GM19452 (cell line): ENCODE measurements at regions not wholly inside any gene's neighbourhood (a gene's known extent, or its start where the extent isn't known, plus 50 kb on each side); places are given as distances from the start of the nearest gene placed in this dataset.
A peak's percentile ranks its signal among the peaks of the same experiment; 100 is the strongest.
"Not testable (repeated sequence)": the region's sequence is repeated elsewhere in the genome, so short reads cannot be mapped to it uniquely, and the experiment has no call there.

Experiments
- ATAC-seq: cut with Tn5 transposase; IDR thresholded peaks from one replicate; pipeline ENCODE4 v1.9.1; 2021; ENCODE audit not compliant: unreplicated experiment

DNA sequence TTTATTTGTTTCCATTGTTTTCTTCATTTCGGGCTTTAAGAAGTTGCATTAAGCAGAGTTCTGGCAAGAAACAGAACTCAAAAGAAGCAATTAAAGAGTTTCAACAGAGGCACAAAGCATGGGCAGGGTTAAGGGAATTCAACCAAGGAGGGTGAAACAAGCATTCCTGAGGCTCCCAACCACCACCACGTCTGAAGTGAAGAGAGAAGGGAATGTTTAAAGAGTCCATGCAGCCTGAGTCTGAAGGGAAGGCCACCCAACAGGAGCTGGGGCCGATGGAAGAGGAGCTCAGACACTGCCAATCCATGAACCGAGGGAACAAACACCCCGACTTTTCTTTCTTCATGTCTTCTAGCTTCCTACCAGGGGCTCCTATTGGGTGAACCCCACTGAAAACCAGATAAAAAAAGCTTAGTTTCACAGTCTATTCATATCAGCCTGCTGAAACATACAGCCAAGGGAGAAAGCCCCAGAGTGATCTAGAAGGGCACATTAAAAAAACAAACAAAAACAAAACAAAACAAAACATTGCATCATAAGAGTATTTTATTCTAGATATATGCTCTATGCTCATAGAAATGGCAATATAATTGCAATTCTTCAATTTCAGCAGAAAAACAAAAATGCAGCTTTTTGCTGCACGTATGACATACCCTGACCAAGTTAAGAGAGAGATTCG, 592.1 kb downstream of the TTLL7 start:
- ATAC-seq: not testable (repeated sequence)

DNA sequence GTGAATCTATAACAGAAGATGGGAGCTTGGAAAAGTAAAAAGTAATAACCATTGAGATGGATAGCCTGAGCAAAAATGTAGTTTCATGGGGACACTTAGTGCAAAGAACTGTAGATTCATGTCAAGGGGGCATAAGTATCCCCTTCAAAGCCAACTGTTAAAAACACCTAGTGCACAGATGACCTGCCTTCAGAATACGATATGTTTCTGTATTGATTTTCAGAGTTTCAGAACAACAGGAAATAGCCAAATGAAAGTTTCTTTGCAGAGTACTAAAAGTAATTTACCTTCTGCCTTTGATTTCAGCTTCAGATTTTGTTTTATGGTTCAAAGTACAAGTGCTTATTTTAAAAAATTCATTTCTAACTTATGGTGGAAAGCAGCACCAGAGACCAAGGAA, 593.1 kb downstream of the TTLL7 start:
- ATAC-seq: peak; percentile 53

DNA sequence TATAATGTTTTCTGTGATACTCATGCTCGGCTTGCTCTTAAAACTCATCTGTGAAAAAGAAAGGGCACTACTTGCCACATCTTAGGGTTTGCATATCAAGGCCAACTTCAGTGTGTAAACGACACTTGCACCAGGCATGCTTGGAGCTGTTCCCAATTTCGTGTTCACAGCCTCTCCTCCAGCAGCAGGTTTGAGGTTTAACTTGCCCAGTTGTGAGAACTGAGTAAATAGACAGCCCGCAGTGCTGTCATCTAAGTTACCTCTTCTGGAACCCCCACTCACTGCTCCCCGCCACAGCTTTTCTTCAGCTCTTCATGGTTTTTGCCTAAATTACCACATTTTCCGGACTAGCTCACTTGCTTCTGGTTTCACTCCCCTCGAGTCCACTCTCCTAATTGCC, 595.4 kb downstream of the TTLL7 start:
- not testable (repeated sequence) for ATAC-seq

DNA sequence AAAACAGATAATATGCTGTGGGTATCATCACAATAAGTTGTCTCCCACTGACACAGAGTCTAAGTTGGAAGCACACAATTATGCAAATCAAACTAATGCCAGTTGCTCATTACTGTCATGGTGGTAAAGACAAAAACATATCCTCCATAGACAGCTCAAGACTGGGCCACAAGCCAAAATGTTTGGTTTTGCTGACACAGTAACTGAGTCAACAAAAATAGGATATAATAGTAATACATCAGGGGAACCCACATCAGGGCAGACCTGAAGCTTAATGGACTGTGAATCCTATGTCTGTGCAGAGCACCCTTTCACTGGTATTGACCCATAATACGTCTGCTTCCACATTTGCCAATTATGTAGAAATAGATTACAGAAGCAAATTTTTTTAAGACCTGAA, 597.8 kb downstream of the TTLL7 start:
- not testable (repeated sequence) for ATAC-seq

DNA sequence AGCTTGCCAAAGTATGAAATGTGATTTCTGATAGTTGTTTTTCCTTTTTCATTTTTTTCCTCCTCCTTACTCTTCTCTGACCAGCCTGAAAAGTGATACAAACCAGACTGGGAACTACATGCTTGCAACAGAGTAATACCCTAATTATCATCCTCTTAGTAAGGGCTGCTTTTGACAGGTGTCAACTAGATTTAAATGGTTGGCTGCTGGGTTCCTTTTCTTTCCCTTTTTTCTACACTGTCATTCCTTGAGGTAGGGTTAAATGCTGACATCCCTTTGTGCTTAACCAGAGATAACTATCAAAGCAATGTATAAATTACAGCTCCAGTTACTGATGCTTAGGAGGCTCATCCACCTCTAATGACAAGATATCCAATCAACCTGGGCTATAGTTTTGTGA, 598.8 kb downstream of the TTLL7 start:
- ATAC-seq: not testable (repeated sequence)

DNA sequence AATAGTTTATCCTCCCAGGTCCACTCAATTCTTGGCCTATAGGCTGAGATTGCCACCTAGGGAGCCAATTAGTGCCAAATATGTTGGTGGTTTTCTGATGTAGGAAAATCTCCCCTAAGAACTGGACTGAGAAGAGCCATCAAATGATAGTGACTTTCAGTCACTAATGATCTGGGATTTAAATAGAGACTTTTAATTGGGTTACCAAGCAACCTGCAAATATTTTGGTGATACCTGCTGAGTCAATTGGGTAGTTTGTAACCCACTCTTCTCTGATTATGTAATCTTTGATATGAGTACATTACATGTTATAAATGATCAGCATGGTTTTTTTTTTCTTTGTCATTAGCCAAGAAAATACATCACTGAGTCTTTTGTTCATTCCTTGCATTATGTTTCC, 600.8 kb downstream of the TTLL7 start:
- ATAC-seq: not testable (repeated sequence)

DNA sequence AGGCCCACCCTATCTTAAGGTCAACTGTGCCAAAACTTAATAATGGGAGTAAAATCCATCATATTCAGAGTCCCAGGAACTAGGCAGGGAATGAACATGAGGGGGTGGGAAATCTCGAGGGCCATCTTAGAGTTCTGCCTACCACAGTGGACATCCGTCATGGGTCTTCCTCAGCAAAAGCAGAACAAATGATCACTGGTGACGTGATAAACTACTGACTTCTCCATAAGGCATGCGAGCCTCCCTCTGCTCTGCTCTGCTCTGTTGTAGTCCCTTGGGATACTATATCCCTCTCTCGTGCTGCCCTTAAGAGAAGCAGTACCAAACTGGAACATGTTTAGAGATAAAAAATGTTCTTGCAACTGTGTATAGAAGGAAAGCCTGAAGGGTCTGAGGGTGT, 603.8 kb downstream of the TTLL7 start:
- ATAC-seq: not testable (repeated sequence)

- ATAC-seq: not testable (repeated sequence)
Observed at GRCh38 chr1:83386946-83387345, 612.0 kb downstream of the TTLL7 start.

GRCh38 chr1:83383107-83383506, 615.8 kb downstream of the TTLL7 start:
- not testable (repeated sequence) for ATAC-seq

DNA sequence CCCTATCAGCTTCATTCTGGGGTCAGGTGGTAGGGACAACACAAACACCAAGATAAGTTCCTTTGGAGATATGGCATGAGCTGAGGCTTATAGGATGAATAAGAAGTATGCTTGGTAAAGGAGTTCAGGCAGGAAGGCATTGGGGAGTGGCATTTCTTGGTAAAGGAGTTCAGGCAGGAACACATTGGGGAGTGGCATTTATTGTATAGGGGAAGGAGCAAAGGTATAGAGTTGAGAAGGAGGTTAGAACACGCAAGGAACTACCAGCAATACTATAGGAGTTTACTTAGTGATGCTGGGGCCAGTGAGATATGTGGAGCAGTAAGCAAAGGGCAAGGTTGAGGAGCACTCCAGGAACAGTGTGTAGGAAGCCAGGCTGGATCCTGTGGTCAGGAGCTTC, 625.9 kb downstream of the TTLL7 start:
- ATAC-seq: not testable (repeated sequence)

DNA sequence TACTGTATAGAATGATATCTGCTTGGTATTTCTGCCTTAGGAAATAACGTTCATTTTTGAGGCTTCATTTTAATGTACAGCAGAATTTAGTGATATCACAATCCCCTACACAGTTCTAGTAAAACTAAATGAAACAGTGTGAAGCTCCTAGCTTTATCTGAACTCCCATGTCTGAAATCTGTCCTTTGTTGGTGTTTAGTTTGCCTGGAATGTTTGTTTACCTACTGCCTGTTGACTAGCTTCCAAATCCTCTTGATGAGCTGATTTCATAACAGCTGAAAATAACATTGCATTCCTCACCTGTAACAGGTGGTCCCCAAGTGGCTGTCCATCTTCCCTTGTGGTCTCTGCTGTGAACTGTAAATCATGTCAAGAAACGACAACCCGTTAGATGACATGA, 629.1 kb downstream of the TTLL7 start:
- not testable (repeated sequence) for ATAC-seq

DNA sequence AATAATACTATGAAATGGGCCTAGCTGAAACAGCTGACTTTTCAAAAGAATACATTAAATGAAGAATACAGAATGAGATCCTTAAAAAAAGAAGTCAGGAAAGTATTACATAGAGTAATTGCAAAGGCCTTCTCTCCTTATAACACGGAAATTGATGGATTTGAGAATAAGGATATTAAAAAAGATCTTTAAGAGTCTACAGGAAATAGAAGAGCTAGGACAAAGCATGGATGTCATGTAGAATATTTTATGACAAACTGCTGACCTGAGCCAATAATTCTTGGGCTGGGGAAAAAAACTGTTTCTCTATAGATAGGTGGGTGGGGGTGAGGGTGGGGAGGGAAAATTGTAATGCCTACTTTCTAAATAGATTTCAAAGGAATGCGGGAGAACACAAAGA, 633.6 kb downstream of the TTLL7 start:
- ATAC-seq: not testable (repeated sequence)

DNA sequence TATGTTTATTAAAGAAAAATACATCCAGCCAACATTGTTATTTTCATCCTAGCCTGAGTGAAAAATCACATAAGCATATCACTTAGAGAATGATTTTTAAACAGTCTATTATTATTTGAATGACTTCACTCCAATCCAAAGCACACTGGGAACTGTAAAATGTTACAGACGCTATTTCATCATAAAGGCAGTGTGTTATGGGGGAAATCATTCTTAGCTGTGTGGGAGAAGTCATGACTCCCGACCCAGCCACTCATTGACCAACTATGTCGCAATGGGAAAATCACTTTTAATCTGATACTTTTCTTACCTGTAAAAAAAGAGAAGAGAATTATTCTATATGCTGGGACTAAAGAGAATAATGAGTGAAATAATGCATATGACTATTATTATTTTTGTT, 653.6 kb downstream of the TTLL7 start:
- ATAC-seq: not testable (repeated sequence)

GRCh38 chr1:83343767-83344166, 655.2 kb downstream of the TTLL7 start:
- not testable (repeated sequence) for ATAC-seq

GRCh38 chr1:83342995-83343394, 655.9 kb downstream of the TTLL7 start:
- not testable (repeated sequence) for ATAC-seq

DNA sequence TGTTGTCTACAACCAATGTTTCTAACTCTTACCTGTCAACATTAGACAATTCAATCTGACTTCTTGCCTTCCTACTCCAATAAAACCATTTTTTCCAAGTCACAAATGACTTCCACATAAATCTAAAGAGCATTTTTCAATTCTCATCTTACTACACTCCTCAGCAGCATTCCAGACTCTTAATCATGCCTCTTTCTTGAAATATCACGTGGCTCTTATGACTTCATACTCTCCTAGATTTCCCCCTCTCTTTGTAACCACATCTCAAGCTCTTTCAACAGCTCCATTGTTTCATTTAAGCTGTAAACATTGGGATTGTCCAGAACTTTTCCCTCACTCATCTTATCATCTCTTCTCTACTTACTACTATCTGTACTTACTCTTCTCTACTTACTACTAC, 666.6 kb downstream of the TTLL7 start:
- ATAC-seq: not testable (repeated sequence)

DNA sequence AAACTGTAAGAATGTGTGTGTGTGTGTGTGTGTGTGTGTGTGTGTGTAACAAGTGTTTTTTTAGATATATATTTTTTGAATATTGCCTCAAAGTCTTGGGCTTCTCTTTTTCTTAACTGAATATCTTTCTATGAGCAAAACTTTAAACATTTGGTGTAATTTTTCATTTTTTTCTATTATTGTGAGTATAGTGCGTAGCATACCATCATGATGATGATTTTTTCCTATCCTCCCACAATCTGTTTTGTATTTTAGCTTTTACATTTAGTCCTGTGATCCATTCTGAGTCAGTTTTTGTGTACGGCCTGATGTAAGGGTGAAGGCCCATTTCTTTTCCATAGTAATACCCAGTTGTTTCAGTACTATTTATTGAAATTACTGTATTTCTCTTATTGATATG, 680.6 kb downstream of the TTLL7 start:
- ATAC-seq: no peak

DNA sequence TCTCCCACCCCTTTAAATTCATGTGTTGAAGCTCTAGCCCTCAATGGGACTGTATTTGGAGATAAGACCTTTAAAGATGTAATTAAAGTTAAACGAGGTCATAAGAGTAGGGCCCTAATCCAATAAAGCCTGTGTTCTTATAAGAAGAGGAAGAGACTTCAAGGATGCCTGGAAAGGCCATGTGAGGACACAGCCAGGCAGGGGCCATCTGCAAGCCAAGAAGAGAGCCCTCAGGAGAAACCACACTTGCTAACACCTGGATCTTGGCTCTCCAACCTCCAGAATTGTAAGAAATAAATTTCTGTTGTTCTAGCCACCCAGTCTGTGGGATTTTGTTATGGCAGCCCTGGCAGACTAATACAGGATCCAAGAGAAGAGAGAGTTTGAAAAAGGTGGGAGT, 683.5 kb downstream of the TTLL7 start:
- ATAC-seq: not testable (repeated sequence)

DNA sequence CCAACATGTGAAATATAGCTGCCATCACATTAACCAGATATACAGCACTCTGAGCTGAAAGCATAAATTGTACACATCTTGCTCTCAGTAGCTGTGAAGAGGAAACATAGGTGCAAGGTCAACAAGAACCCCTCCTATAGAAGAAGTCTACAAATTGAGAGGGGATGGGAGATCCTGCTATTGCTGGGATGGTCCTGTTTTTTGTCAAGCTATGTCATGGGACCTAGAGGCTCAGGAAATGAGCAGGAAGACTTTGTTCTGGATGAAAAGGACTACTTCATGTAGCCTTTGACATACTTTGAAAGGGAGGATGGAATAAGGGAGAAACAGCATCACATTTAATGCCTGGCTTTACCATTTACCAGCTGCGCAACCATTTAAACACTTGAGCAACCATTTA, 688.8 kb downstream of the TTLL7 start:
- not testable (repeated sequence) for ATAC-seq

DNA sequence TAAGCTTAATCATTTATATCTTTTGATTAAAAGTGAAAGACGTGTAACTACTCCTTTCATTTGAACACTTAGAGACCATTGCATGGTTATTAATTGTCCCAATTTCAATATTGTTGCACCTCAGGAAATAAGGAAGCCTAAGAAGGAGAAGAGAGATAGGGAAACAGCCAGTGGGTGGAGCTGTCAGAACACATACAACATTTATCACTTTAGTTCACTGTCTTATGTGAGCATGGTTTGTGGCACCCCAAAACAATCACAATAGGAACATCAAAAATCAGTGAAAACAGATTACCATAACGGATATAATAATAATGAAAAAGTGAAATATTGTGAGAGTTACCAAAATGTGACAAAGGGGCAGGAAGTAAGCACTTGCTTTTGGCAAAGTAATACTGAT, 689.9 kb downstream of the TTLL7 start:
- ATAC-seq: not testable (repeated sequence)

- not testable (repeated sequence) for ATAC-seq
Observed at GRCh38 chr1:83306811-83307210, 692.1 kb downstream of the TTLL7 start.

- not testable (repeated sequence) for ATAC-seq
Observed at GRCh38 chr1:83295594-83295993, 703.3 kb downstream of the TTLL7 start.

- not testable (repeated sequence) for ATAC-seq
Observed at GRCh38 chr1:83287391-83287790, 711.5 kb downstream of the TTLL7 start.
